HG02642 (cell line): ENCODE measurements at regions not wholly inside any gene's neighbourhood (a gene's known extent, or its start where the extent isn't known, plus 50 kb on each side); places are given as distances from the start of the nearest gene placed in this dataset.

ENCODE experiments used
- ATAC-seq: cut with Tn5 transposase; IDR thresholded peaks from one replicate; pipeline ENCODE4 v1.9.1; 2021; ENCODE audit warnings: mild to moderate bottlenecking; ENCODE audit not compliant: unreplicated experiment, poor library complexity

DNA sequence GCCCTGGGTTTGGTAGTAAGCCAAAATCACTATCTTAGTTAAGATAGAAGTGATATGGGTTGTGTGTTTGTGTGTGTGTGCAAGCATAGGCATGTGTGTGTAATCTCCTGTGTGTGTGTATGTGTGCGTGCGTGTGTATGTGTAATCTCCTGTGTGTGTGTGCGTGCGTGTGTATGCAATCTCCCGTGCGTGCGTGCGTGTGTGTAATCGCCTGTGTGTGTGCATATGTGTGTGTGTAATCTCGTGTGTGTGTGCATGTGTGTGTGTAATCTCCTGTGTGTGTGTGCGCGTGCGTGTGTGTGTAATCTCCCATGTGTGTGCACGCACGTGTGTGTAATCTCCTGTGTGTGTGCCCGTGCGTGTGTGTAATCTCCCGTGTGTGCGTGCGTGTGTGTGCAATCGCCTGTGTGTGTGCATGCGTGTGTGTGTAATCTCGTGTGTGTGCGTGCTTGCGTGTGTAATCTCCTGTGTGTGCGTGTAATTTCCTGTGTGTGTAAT lies 219.3 kb upstream of the GGTLC1 start:
- ATAC-seq = no peak

DNA sequence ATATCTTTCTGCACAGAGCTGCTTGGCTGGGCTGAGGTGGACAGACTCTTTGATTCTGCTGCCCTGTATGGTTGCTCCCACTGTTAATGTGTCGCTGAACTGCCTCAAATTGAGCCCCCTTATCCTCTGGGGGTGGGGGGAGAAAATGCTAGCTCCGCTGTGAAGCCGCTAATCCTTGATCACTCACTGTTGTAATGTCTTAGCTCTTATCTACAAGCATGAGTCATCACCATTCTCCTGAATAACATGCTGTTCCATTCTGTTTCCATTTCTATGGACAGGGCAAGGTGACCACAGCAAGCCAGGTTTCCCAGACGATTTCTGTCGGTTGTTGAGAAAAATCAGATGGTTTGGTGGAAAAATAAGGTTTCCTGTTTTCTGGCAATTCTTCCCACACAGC lies 218.4 kb upstream of the GGTLC1 start:
- no peak for ATAC-seq

DNA sequence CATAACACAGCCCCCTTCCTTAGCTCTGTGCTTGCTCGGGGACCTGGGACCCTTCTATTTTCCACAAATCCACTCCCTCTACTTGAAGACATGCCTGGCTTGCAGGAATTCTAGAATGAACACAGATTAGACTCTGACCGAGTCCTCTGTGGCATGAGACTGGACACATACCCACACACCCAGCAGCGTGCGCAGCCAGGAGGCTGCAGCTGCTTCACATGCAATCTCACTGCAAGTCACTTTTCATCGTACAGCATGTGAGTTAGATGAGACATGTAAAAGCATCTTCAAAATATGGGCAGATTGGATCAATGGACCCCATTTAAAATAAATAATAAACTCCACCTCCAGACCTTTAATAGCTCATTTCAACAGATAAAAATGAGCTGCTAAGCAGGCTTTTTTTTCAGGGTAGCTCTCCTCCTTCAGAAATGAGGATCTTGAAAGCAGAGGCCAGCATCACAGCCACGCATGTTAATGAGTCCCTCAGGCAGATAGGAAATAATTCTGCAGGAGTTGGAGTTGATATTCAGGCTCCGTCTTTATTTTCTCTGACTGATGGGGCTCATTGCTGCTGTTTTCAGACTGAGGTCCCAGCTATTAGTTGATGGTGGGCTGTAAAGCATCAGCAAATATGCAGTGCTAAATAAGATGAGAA lies 215.1 kb upstream of the GGTLC1 start:
- no peak for ATAC-seq

DNA sequence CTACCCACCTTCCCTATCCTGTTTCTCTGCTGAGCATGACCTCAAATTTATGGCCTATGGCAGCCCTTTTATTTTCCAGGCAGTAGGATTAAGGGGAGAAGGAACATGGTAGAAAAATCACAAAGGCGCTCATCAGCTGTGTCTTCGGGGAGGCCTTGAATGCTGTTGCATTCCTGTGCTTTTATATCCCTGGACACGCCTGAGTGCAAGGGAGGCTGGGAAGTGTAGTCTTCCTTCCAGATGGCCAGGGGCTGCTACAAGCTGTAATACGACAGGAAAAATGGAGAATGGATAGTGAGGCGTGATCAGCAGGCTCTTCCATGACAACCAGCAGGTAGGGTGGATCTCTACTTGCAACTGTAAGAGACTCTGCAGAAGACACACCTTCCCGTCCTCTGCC lies 210.9 kb upstream of the GGTLC1 start:
- ATAC-seq = no peak

DNA sequence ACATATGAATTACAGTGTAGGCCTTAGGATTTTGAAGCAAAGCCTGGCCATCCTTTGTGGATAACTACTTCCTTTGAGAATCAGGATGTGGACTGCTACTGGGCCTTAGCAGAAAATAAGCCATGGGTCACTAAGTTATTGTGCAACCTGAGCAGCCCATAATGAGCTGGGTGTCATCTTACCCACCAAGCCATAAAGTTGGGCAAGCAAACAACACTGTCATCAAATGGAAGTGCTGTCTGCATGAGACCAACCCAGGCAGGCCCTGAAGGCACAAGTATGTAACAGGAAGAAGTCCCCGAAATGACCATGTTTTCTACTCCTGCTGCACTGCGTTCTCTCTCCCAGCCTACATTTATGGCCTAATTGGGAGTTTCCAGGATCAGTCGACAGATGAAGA lies 205.6 kb upstream of the GGTLC1 start:
- no peak for ATAC-seq

DNA sequence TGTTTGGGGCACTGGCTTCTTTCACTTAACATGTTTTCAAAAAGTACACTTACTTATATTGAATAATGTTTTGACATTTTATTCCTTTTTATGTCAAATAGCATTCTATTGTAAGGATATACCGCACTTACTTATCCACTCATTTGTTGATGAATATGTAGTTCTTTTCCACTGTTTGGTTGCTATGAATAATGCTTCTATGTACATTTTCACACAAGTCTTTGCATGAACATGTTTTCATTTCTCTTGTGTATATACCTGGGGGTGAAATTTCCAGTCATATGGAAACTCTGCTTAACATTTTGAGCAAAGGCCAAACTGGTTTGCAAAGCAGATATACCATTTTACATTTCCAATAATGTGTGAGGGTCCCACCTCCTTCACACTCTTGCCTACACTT lies 202.3 kb upstream of the GGTLC1 start:
- no peak for ATAC-seq

DNA sequence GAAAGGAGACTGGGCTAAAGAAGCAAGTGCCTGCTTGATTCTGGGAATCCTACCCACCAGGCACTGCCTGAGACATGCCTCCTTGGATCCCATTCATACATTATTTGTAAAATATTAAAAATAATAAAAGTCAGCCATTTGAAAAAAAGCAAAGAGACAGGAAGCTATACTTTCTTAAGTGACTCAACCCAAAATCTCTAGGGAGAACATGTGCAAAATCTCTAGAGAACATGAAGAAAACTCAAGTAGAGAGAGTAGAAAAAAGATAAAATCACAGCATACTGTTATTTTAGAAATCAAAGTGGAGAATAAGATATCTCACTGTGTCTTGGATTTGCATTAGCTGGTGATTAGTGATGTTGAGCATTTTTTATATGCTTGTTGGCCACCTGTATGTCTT lies 197.2 kb upstream of the GGTLC1 start:
- no peak for ATAC-seq

DNA sequence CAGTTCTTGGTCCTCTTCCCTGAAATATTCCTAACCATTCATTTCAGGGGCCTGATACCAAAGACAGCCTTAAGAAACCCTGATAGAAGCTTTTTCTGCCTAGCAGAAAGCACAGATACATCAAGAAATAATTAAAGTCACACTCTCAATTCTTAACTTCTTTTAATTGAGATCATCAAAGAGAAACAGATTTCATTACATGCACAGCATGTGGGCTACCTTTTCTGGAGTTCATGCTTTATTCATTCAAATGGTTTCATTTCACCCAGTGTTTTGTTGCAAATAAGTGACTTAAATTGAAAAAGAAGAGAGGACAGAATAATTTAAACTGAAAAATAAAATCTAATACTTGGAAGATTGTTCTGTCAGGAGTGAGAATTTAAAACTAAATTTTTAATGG lies 192.6 kb upstream of the GGTLC1 start:
- no peak for ATAC-seq

DNA sequence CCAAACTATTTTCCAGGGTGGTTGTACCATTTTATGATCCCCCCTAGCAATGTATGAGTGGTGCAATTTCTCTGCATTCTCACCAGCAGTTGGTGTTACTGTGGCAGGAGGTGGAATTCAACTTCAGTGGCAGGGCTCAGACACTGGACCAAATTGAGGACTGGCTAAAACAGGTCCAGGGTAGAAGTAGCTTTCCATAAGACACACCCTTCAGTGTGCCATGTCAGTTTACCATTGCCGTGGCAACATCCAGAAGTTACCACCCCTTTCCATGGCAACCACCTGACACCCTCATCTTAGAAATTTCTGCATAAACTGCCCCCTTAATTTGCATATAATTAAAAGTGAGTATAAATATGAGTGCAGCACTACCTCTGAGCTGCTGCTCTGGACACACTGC lies 180.7 kb upstream of the GGTLC1 start:
- ATAC-seq = no peak

DNA sequence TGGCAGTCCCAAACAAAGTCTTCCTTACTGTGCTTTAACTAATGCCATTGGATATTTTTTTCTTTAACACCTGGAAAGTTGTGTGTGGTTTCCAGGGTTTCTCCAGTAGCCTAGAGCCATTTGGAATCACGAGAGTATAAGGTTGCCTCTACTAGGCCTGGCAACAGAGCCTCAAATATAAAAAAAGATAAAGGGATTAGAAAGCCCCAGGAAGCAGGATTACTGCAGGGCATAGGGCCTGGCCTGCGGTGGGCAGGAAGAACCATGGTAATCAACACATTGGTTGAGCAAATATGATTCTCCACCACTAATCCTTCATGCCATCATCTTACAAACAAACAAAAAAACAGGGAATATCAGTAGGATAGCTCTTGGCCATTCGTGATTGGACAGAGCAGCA lies 177.8 kb upstream of the GGTLC1 start:
- ATAC-seq = no peak

DNA sequence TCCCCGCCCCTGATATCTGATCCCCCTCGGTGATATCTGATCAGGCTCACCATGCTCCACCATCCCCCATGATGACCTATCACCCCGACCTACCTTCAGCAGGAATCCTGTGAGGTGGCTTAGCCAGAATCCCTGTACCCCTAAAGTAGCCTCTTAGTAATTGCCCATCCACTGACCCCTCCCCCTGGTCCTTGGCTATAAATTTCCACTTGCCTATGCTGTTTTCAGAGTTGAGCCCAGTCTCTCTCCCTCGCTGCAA lies 177.5 kb upstream of the GGTLC1 start:
- no peak for ATAC-seq

DNA sequence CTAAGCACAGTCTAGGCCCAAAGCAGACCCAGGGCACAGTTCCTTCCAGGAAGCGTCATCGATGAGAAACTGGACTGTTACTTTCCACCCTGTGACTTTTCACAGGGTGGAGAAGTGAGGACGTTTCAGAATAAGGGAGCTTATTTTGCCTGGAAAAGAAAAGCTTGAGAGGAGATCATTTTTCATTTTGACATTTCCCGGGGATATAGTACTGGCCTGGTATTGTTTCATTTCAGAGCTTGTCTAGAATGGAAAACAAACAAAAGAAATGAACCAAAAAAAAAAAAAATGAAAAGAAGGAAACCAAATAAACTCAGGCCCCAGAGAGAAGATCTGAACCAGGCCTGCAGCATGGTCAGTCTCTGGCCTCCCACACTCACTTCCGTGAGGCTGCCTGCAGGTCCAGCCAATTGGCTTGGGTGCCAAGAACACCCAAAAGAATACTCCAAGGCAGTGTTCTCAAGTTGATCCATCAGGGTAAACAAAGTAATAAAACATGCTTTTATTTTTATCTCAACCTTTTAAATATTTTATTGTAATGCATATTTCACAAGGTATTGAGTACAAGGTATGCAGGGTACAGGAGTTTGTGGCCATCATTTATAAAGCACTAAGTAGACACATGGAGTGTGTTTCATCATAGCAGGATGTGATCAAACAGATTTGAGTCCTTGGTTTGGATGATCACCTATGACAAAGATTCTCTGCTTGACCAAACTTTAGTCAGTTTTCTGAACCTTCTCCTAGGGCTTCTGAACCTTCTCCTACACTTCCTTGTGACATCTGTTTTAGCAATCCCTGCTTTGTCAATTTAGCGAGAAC lies 176.9 kb upstream of the GGTLC1 start:
- ATAC-seq = no peak

DNA sequence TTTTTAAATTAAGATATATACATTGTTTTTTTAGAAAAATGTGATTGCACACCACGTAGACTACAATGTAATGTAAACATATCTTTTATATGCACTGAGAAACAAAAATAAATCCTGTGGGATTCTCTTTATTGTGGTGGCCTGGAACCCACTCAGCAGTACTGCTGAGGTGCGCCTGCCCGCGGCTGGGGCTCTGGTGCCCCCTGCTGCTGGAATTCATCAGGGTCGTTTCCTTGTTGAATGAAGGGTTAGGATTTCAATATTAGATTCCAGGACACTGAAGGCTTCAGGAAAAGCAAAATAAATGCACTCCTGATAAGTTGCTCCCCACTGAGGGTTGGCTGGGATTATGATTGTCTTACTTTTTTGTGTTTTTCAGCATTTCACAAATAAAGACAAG lies 175.8 kb upstream of the GGTLC1 start:
- ATAC-seq = no peak

DNA sequence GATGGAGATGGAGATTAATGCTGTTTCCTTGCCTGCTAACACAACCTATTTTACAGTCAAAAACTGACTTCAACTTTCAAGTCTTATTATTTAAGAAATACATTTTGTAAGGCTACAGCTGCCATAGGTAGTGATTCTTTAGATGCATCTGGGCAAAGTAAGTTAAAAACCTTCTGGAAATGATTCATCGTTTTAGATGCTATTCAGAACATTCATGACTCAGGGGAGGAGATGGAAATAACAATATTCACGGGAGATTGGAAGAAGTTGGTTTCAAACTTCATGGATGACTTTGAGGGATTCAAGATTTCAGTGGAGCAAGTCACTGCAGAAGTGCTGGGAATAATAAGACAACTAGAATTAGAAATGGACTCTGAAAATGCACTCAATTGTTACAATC lies 174.9 kb upstream of the GGTLC1 start:
- ATAC-seq = no peak

DNA sequence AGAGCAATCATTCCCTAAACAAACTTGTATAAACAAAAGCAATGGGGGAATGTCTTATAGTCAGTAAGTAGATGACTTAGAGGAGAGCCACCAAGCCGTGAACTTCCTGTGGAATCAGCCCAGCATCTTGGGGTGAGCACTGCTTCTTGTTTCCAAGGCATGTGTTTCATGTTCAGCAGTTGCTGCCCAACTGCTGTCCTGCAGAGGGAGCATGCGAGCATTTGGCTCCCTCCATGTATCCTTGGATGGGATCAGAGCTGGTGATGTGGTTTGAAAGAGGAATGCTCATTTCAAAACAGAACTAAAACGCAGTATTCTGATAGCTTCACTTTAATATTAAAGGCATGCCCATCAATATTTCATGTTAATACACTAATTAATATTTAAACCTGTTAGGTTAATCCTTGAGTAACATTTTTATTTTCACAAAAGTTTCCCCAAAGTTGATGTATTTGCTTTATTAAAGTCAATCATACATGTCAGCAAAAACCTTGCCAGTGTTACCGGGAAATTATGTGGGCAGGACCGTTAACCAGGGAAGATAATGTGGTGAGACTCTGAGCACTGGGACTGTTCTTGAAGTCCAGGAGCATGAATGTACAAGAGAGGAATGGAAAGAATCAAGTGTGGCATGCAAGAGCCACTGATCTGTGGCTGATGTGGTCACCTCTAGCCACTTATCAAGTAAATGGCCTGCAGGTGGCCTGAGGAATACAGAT lies 172.1 kb upstream of the GGTLC1 start:
- no peak for ATAC-seq

DNA sequence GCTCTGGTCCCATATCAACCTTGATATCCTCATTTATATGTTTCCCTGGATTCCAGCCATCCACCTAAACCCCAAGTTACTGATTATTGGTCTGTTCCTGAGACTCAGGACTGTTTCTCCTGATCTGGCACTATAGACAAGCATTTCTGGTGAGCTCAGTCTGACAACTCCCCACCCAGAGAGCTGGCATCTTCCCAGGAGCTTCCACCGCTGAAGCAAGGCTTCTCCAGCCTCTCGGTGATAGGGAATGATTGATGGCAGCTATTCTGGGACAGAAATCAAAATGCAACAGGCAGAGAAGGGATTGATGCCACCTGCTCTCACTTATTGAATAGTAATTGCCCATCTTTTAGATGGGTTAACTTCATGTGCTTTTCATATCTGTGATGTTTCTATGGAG lies 169.7 kb upstream of the GGTLC1 start:
- ATAC-seq = no peak

DNA sequence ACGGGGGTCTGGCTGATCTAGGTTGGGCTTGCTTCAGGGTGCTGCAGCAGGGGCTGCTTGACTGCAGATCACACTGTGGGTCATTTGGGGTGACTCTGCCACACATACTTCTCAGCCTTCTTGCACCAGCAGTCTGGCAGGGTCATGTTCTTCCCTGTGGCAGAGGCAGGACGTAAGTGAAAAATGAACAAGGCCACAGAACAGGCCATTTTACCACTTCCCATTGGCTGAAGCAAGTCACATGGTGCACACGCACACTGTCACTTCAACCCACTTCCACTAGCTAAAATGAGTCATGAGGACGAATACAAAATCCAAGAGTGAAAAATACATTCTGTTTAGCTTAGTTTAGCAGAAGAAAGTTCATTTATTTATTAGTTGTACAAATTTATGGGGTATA lies 168.6 kb upstream of the GGTLC1 start:
- ATAC-seq = no peak

DNA sequence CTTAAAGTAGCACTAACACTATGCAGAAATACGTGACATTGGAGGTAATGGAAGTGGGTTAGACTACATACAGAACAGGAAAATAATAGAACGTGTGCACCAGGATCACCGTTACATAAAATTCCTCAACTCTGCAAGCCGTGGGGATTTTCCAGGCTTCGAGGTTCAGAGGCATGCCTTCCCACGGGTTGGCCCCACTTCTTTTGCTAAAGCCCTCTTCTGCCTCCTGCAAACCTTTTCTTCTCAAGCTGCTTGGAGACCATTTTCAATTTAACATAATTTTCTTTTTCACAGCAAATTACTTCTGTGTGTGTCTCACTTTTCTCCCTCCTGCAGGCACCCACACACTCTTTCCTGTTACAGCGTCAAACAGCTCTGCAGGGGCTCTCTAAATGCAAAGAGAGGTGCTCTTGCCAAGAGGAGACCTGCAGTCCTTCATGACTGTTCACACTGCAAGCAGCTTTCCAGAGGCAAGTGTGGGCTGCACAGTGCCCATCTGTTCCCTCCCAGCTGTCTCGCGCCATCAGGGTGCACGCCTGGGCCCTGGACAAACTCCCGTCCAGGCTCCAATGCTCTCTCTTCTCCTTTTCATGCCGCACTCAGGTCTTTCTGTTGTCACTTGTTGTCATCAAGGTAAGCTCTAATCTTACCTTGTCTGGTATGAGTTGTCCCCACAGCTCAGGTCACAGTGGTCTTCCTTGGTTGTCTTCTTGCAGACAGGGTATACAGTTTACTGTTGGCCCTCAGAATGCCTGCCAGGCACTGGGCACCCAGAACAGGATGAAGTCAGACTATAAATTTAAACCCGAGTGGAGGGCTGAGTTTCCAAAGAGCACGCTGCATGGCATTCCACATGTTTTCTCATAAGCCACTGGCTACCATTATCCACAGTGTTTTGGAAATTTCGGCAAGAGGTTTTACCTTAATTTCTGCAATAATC lies 164.8 kb upstream of the GGTLC1 start:
- ATAC-seq = no peak

DNA sequence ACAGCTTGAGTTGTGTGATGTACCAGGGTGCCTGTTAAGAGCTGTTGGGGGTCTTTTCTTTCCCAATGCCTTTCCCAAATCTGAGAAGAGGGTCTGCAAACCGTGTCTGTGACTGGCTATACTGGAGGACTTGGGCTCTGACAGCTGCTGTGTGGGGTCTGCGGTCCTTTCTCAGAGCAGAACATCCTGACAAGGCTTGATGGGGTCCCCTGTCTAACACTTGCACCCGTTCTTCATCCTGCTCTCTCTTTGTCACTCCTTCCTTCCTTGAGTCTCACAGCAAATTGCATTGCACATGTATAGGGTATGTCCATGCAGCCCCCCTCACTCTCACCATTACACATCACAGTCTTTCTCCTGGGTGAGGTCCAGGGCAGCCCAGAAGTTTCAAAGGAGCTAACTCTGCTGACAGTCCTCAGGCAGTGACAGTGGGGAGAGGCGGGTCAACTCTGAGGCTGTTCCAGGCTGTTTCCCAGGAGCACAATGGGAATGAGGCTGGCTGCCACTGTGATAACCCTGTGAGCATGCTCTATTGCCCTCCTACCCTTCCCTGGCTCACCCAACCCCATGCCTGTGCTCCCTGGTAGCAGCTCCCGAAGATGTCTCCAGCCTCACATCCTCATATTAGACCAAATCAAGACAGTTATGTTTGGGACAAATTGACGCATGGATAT lies 163.2 kb upstream of the GGTLC1 start:
- ATAC-seq = no peak

DNA sequence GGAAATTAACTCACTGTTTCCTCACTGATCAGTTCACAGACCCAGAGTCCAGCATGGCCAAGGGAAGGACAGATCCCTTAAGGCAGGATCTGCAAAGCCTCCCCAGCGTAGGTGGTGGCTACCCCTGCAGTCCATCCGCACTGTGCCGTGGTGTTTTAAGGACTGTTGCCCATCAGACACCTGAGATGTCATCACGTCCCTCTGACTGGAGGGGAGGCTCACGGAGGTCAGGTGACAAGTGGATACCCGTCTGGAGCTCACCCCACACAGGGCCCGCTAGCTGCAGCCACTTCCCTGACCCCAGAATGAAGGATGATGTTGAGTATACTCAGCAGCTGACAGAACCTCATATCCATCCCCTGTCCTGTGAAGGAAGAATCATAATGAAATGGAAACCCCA lies 161.8 kb upstream of the GGTLC1 start:
- ATAC-seq = no peak
